ENCODE measurements at regions not wholly inside any gene's neighbourhood (a gene's known extent, or its start where the extent isn't known, plus 50 kb on each side); places are given as distances from the start of the nearest gene placed in this dataset.

- TF ChIP-seq CTCF (IDR thresholded peaks at IDR 0.05 in 2 of 3, conservative IDR thresholded peaks at IDR 0.05 in 1 of 3; ENCODE audit: borderline replicate concordance in 1 of 3, insufficient read depth in 1 of 3, low read depth in 2 of 3, low read length in 2 of 3) (no peak), ZBTB33 (IDR thresholded peaks at IDR 0.05; ENCODE audit: extremely low read depth, insufficient replicate concordance, low read length) (no peak), RAD21 (IDR thresholded peaks at IDR 0.05; ENCODE audit: low read depth) (no peak), ZFX (IDR thresholded peaks at IDR 0.05) (no peak), POLR2A (IDR thresholded peaks at IDR 0.05; ENCODE audit: borderline replicate concordance, extremely low read depth, insufficient read depth, insufficient read length) (no peak), EZH2phosphoT487 (IDR thresholded peaks at IDR 0.05; ENCODE audit: borderline replicate concordance) (no peak), SRF (IDR thresholded peaks at IDR 0.05; ENCODE audit: low read depth) (no peak)
These were observed 80.9 kb upstream of the RASGRF1 start for GRCh38 chr15:79171320-79172031.
